B cell (primary cell): ENCODE measurements at regions not wholly inside any gene's neighbourhood (a gene's known extent, or its start where the extent isn't known, plus 50 kb on each side); places are given as distances from the start of the nearest gene placed in this dataset.

Experiments
- ATAC-seq: fragments of 200-7000 bp; cut with Tn5 transposase; one replicate; pipeline ENCODE4 v1.10.0; 2021; ENCODE audit warnings: low read depth, mild to moderate bottlenecking, moderate number of reproducible peaks, moderate library complexity
- CTCF ChIA-PET: fragments of 350-600 bp; sonication (Branson Sonifier 250); formaldehyde crosslinking; loops from one replicate; lab custom pipeline; 2021; ENCODE audit warnings: antibody characterized with exemption, inconsistent platforms; lab: Charles Lee
- POLR2A ChIA-PET: fragments of 350-600 bp; sonication (Branson Sonifier 250); formaldehyde crosslinking; loops from one replicate; lab custom pipeline; 2021; ENCODE audit warnings: antibody characterized with exemption; lab: Charles Lee
- DNase-seq: peaks from one replicate; pipeline ENCODE4 v3.0.0; 2013
- H2AFZ ChIP-seq: 2 replicates; pipeline ENCODE4 v1.6.1; 2012; ENCODE audit warnings: mild to moderate bottlenecking, low read depth, low read length; ENCODE audit not compliant: insufficient read depth, poor library complexity, severe bottlenecking
- H3K27ac ChIP-seq, 2 donors: 1 replicate in 1 of 2; 2 replicates in 1 of 2; pipeline ENCODE4 v1.5.1; 2012 to 2013; ENCODE audit warnings: low read length in 2 of 2, mild to moderate bottlenecking in 2 of 2, moderate library complexity in 1 of 2
- H3K27me3 ChIP-seq, 4 experiments: fragments of 200-600 bp in 1 of 4; sonication (generic) in 1 of 4; replicated peaks in 1 of 4; 1 replicate in 2 of 4; 2 replicates in 2 of 4; pipeline versions ENCODE4 v1.6.1 to v1.7.0; 2013 to 2016; ENCODE audit warnings: low read length in 3 of 4, mild to moderate bottlenecking in 2 of 4, mixed read lengths in 1 of 4, moderate library complexity in 1 of 4; ENCODE audit not compliant: insufficient read depth in 4 of 4, control insufficient read depth in 3 of 4; ENCODE audit errors: control extremely low read depth in 1 of 4
- H3K36me3 ChIP-seq, 2 experiments: replicated peaks in 1 of 2; 1 replicate in 1 of 2; 2 replicates in 1 of 2; pipeline versions ENCODE4 v1.6.1 to v1.7.1; 2013; ENCODE audit warnings: low read length in 1 of 2; ENCODE audit not compliant: insufficient read depth in 2 of 2, control insufficient read depth in 1 of 2; ENCODE audit errors: control extremely low read depth in 1 of 2, extremely low read depth in 1 of 2
- H3K4me1 ChIP-seq, 2 donors: fragments of 200-600 bp in 1 of 2; sonication (generic) in 1 of 2; 1 replicate in 1 of 2; 2 replicates in 1 of 2; pipeline versions ENCODE4 v1.5.1 to v1.6.1; 2013 to 2017; ENCODE audit warnings: low read length in 2 of 2; ENCODE audit not compliant: control insufficient read depth in 2 of 2, insufficient read depth in 2 of 2
- H3K4me2 ChIP-seq: replicated peaks from 2 replicates; pipeline ENCODE3; 2012; ENCODE audit warnings: mild to moderate bottlenecking, low read depth, low read length; ENCODE audit not compliant: poor library complexity, severe bottlenecking
- H3K4me3 ChIP-seq, 5 experiments: fragments of 200-600 bp in 1 of 5; sonication (generic) in 1 of 5; 1 replicate in 3 of 5; 2 replicates in 2 of 5; pipeline versions ENCODE4 v1.5.1 to v1.7.0; 2011 to 2016; ENCODE audit warnings: low read length in 4 of 5, mild to moderate bottlenecking in 4 of 5, low read depth in 2 of 5, control low read depth in 1 of 5, moderate library complexity in 1 of 5; ENCODE audit not compliant: insufficient read depth in 1 of 5; ENCODE audit errors: control extremely low read depth in 1 of 5, extremely low read depth in 1 of 5
- H3K79me2 ChIP-seq: fragments of 200-600 bp; sonication (generic); one replicate; pipeline ENCODE4 v1.6.0; 2016; ENCODE audit warnings: low read length; ENCODE audit not compliant: control insufficient read depth, insufficient read depth
- H3K9ac ChIP-seq: fragments of 200-600 bp; sonication (generic); 2 replicates; pipeline ENCODE4 v1.6.1; 2017; ENCODE audit warnings: mild to moderate bottlenecking, low read length, moderate library complexity
- H3K9me3 ChIP-seq, 3 donors: one replicate each; pipeline versions ENCODE4 v1.6.1 to v1.7.1; 2013; ENCODE audit warnings: low read length in 2 of 3; ENCODE audit not compliant: control insufficient read depth in 2 of 3, insufficient read depth in 1 of 3; ENCODE audit errors: control extremely low read depth in 1 of 3
- H4K20me1 ChIP-seq: 2 replicates; pipeline ENCODE4 v1.6.0; 2012; ENCODE audit warnings: mild to moderate bottlenecking, low read length; ENCODE audit not compliant: insufficient read depth, control insufficient read depth, poor library complexity, severe bottlenecking
- H3K27ac Mint-ChIP-seq: one replicate; pipeline ENCODE4 v1.8.0; 2021; ENCODE audit warnings: mixed read lengths
- H3K27me3 Mint-ChIP-seq: one replicate; pipeline ENCODE4 v1.8.0; 2021; ENCODE audit warnings: mixed read lengths
- H3K4me1 Mint-ChIP-seq: one replicate; pipeline ENCODE4 v1.8.0; 2021; ENCODE audit warnings: mixed read lengths
- H3K4me3 Mint-ChIP-seq: one replicate; pipeline ENCODE4 v1.8.0; 2021; ENCODE audit warnings: mixed read lengths
- H3K9me3 Mint-ChIP-seq: one replicate; pipeline ENCODE4 v1.8.0; 2022; ENCODE audit warnings: mixed read lengths; ENCODE audit not compliant: insufficient read depth
- CTCF ChIP-seq: fragments of 200-600 bp; IDR thresholded peaks from one replicate; pipeline ENCODE4 v1.8.0; 2022; ENCODE audit warnings: antibody characterized with exemption, mild to moderate bottlenecking
- EZH2 ChIP-seq: IDR thresholded peaks from 2 replicates; pipeline ENCODE4 v1.6.1; 2012; ENCODE audit warnings: borderline replicate concordance, low read depth, mild to moderate bottlenecking, moderate library complexity, low read length; ENCODE audit not compliant: insufficient read depth, poor library complexity, severe bottlenecking
- WGBS: methylation state at CpG from one replicate; pipeline ENCODE4 v1.1.5; 2013; ENCODE audit warnings: missing lambda C conversion rate; ENCODE audit not compliant: insufficient coverage; 5-methylcytosine and 5-hydroxymethylcytosine counted together
- intact Hi-C: fragments of 100-400 bp; cut with micrococcal nuclease; formaldehyde crosslinking; loops from one replicate; pipeline ENCODE4 v1.10.0; 2022

- intact Hi-C loops = no loop called here
- no peak overlapping the region for H3K4me3 Mint-ChIP-seq
Measured at GRCh38 chrX:66988331-66988730, 349.5 kb upstream of the EDA2R start.

GRCh38 chrX:66961665-66962064, 322.8 kb upstream of the EDA2R start:
- Mint-ChIP-seq H3K9me3 (no peaks in the 10 kb centered on the region), H3K27me3 (no peaks in the 10 kb centered on the region), H3K27ac (no peak overlapping the region), H3K4me1 (no peaks in the 10 kb centered on the region), H3K4me3 (no peak overlapping the region)
- no peaks in the 10 kb centered on the region for H3K36me3 ChIP-seq
- H3K27ac ChIP-seq = no peak overlapping the region
- peaks cover 0 to 1% (median 0%) of the 10 kb centered on the region in 3 donors for H3K9me3 ChIP-seq
- H3K4me2 ChIP-seq = no peak overlapping the region
- no peak overlapping the region for H3K4me3 ChIP-seq
- CTCF ChIA-PET = no interaction called here
- POLR2A ChIA-PET = no interaction called here
- H4K20me1 ChIP-seq = no peaks in the 10 kb centered on the region
- no peaks in the 10 kb centered on the region for H3K79me2 ChIP-seq
- no CpG with 5 or more reads among the region's 3 CpGs for WGBS
- no peak overlapping the region for H2AFZ ChIP-seq
- ATAC-seq = no peak
- intact Hi-C loops = no loop called here
- no peaks in the 10 kb centered on the region for H3K4me1 ChIP-seq
- no peak overlapping the region for H3K9ac ChIP-seq
- TF ChIP-seq CTCF = no peak
- no peak for TF ChIP-seq EZH2
- DNase-seq = no peak
- H3K27me3 ChIP-seq = no peaks in the 10 kb centered on the region

More at GRCh38 chrX:66988331-66988730, 349.5 kb upstream of the EDA2R start:
- H3K27me3 ChIP-seq = no peaks in the 10 kb centered on the region
- no peaks in the 10 kb centered on the region for H3K9me3 ChIP-seq
- no peaks in the 10 kb centered on the region for H3K4me1 ChIP-seq
- H2AFZ ChIP-seq = no peak overlapping the region
- H3K4me3 ChIP-seq = no peak overlapping the region
- Mint-ChIP-seq H3K4me1 (no peaks in the 10 kb centered on the region), H3K27ac (no peak overlapping the region), H3K9me3 (peaks cover 3% of the 10 kb centered on the region), H3K27me3 (no peaks in the 10 kb centered on the region)
- DNase-seq = no peak
- ATAC-seq = no peak
- H3K36me3 ChIP-seq = no peaks in the 10 kb centered on the region
- TF ChIP-seq EZH2 (no peak), CTCF (no peak)
- CTCF ChIA-PET = no interaction called here
- H3K4me2 ChIP-seq = no peak overlapping the region
- no peaks in the 10 kb centered on the region for H4K20me1 ChIP-seq
- no peak overlapping the region for H3K9ac ChIP-seq
- H3K27ac ChIP-seq = no peak overlapping the region
- no CpG with 5 or more reads among the region's 1 CpG for WGBS
- H3K79me2 ChIP-seq = no peaks in the 10 kb centered on the region
- POLR2A ChIA-PET = no interaction called here
